H1 (cell line): ENCODE measurements at regions not wholly inside any gene's neighbourhood (a gene's known extent, or its start where the extent isn't known, plus 50 kb on each side); places are given as distances from the start of the nearest gene placed in this dataset.

ENCODE experiments used
- CTCF ChIA-PET: fragments of 300-600 bp; sonication (Branson Sonifier 250); formaldehyde crosslinking; loops from one replicate; lab custom pipeline; 2021; ENCODE audit not compliant: partially characterized antibody; lab: Charles Lee
- POLR2A ChIA-PET: fragments of 300-600 bp; sonication (Branson Sonifier 250); formaldehyde crosslinking; loops from one replicate; lab custom pipeline; 2021; ENCODE audit warnings: inconsistent platforms; ENCODE audit not compliant: partially characterized antibody; lab: Charles Lee
- DNase-seq, 2 experiments: peaks; one replicate each; pipeline versions ENCODE4 v3.0.0 to v3.0.0-alpha.2; 2010 to 2022; ENCODE audit warnings: low spot score in 2 of 2, low read depth in 1 of 2, mixed read lengths in 1 of 2
- FAIRE-seq: peaks from 2 replicates; lab custom pipeline; 2011; peaks lifted over from hg19 to GRCh38; lab: Jason Lieb, UNC
- H2AFZ ChIP-seq: 2 replicates; pipeline ENCODE4 v1.8.1; 2012; ENCODE audit warnings: low read length, inconsistent platforms
- H2AK5ac ChIP-seq: 2 replicates; pipeline ENCODE4 v1.6.1; 2013; ENCODE audit warnings: low read depth, low read length
- H2BK120ac ChIP-seq: replicated peaks from 2 replicates; pipeline ENCODE3; 2013; ENCODE audit warnings: low read depth, low read length, inconsistent platforms
- H2BK12ac ChIP-seq: 2 replicates; pipeline ENCODE4 v1.6.1; 2013; ENCODE audit warnings: low read depth, low read length
- H2BK15ac ChIP-seq: 2 replicates; pipeline ENCODE4 v1.6.1; 2013; ENCODE audit warnings: low read length
- H2BK20ac ChIP-seq: 2 replicates; pipeline ENCODE4 v1.6.1; 2013; ENCODE audit warnings: low read length
- H2BK5ac ChIP-seq: 2 replicates; pipeline ENCODE4 v1.6.1; 2013; ENCODE audit warnings: low read depth, low read length
- H3K14ac ChIP-seq: 2 replicates; pipeline ENCODE4 v1.6.1; 2013; ENCODE audit warnings: inconsistent platforms; ENCODE audit not compliant: insufficient read length
- H3K18ac ChIP-seq: 2 replicates; pipeline ENCODE4 v1.6.1; 2013; ENCODE audit warnings: low read length; ENCODE audit errors: extremely low read depth
- H3K23ac ChIP-seq: 2 replicates; pipeline ENCODE4 v1.6.1; 2013; ENCODE audit warnings: inconsistent platforms; ENCODE audit not compliant: insufficient read length
- H3K23me2 ChIP-seq: 2 replicates; pipeline ENCODE4 v1.6.1; 2013; ENCODE audit warnings: low read depth, low read length
- H3K27ac ChIP-seq: 2 replicates; pipeline ENCODE4 v1.6.1; 2011; ENCODE audit warnings: low read depth, low read length, inconsistent platforms
- H3K27me3 ChIP-seq, 4 experiments: replicated peaks in 1 of 4; 1 replicate in 1 of 4; 2 replicates in 3 of 4; pipeline versions ENCODE4 v1.6.1 to v1.8.1; 2011 to 2013; ENCODE audit warnings: low read length in 3 of 4, mild to moderate bottlenecking in 3 of 4, inconsistent platforms in 2 of 4, mixed read lengths in 2 of 4, moderate library complexity in 1 of 4; ENCODE audit not compliant: control insufficient read depth in 3 of 4, insufficient read depth in 3 of 4; ENCODE audit errors: extremely low read depth in 1 of 4
- H3K36me3 ChIP-seq, 4 experiments: 2 replicates each; pipeline versions ENCODE4 v1.6.1 to v1.8.1; 2011 to 2013; ENCODE audit warnings: mild to moderate bottlenecking in 4 of 4, low read length in 3 of 4, moderate library complexity in 2 of 4, control low read depth in 1 of 4, inconsistent platforms in 1 of 4; ENCODE audit not compliant: insufficient read depth in 4 of 4, control insufficient read depth in 2 of 4
- H3K4ac ChIP-seq: replicated peaks from 2 replicates; pipeline ENCODE3; 2013; ENCODE audit warnings: low read length, low read depth, mixed read lengths, inconsistent platforms; ENCODE audit not compliant: insufficient read length
- H3K4me1 ChIP-seq, 4 experiments: replicated peaks in 1 of 4; 1 replicate in 1 of 4; 2 replicates in 3 of 4; pipeline versions ENCODE4 v1.6.1 to v1.8.1; 2011 to 2013; ENCODE audit warnings: low read length in 3 of 4, inconsistent platforms in 2 of 4, mixed read lengths in 1 of 4; ENCODE audit not compliant: insufficient read depth in 4 of 4, control insufficient read depth in 3 of 4
- H3K4me2 ChIP-seq, 2 experiments: 2 replicates each; pipeline versions ENCODE4 v1.6.1 to v1.8.1; 2011 to 2013; ENCODE audit warnings: low read depth in 2 of 2, low read length in 2 of 2, control low read depth in 1 of 2, inconsistent platforms in 1 of 2, mild to moderate bottlenecking in 1 of 2; ENCODE audit not compliant: insufficient read depth in 1 of 2
- H3K4me3 ChIP-seq, 4 experiments: fragments of 200-600, 300-600 bp in 1 of 4; sonication (generic), shearing (Covaris generic), sonication (Bioruptor Twin) in 1 of 4; 2 replicates each; pipeline versions ENCODE4 v1.5.1 to v1.8.1; 2011 to 2016; ENCODE audit warnings: low read length in 4 of 4, low read depth in 3 of 4, control low read depth in 2 of 4, inconsistent platforms in 2 of 4, mild to moderate bottlenecking in 2 of 4, mixed read lengths in 1 of 4, moderate library complexity in 1 of 4; ENCODE audit not compliant: insufficient read depth in 2 of 4; ENCODE audit errors: extremely low read depth in 1 of 4
- H3K56ac ChIP-seq: replicated peaks from 2 replicates; pipeline ENCODE3; 2013; ENCODE audit warnings: low read depth, mild to moderate bottlenecking, mixed read lengths, low read length, inconsistent platforms; ENCODE audit not compliant: insufficient read length
- H3K79me1 ChIP-seq: 2 replicates; pipeline ENCODE4 v1.6.1; 2013; ENCODE audit warnings: low read depth, low read length, control low read depth
- H3K79me2 ChIP-seq, 2 experiments: 2 replicates each; pipeline versions ENCODE4 v1.6.1 to v1.8.1; 2012 to 2013; ENCODE audit warnings: low read length in 2 of 2, mild to moderate bottlenecking in 2 of 2, inconsistent platforms in 1 of 2; ENCODE audit not compliant: insufficient read depth in 2 of 2, control insufficient read depth in 1 of 2
- H3K9ac ChIP-seq, 4 experiments: replicated peaks in 1 of 4; 1 replicate in 1 of 4; 2 replicates in 3 of 4; pipeline versions ENCODE4 v1.6.1 to v1.8.1; 2011 to 2013; ENCODE audit warnings: low read depth in 3 of 4, low read length in 3 of 4, control low read depth in 2 of 4, mild to moderate bottlenecking in 2 of 4, moderate library complexity in 2 of 4, inconsistent platforms in 1 of 4; ENCODE audit errors: extremely low read depth in 1 of 4
- H3K9me3 ChIP-seq, 2 experiments: 2 replicates each; pipeline versions ENCODE4 v1.6.1 to v1.8.1; 2012 to 2013; ENCODE audit warnings: mild to moderate bottlenecking in 2 of 2, moderate library complexity in 2 of 2, control low read depth in 1 of 2, inconsistent platforms in 1 of 2, low read depth in 1 of 2, low read length in 1 of 2, mixed read lengths in 1 of 2; ENCODE audit not compliant: insufficient read depth in 2 of 2
- H4K20me1 ChIP-seq, 2 experiments: replicated peaks in 1 of 2; 2 replicates each; pipeline versions ENCODE3 to v1.8.1; 2011 to 2013; ENCODE audit warnings: inconsistent platforms in 2 of 2, low read length in 2 of 2, mild to moderate bottlenecking in 1 of 2; ENCODE audit not compliant: insufficient read depth in 2 of 2, control insufficient read depth in 1 of 2
- H4K5ac ChIP-seq: 2 replicates; pipeline ENCODE4 v1.6.1; 2013; ENCODE audit warnings: low read length, low read depth, mixed read lengths, inconsistent platforms; ENCODE audit not compliant: insufficient read length
- H4K8ac ChIP-seq: 2 replicates; pipeline ENCODE4 v1.8.0; 2013; ENCODE audit warnings: mild to moderate bottlenecking, moderate library complexity, low read length, inconsistent platforms; ENCODE audit not compliant: insufficient read depth; ENCODE audit errors: extremely low read depth
- H4K91ac ChIP-seq: replicated peaks from 2 replicates; pipeline ENCODE3; 2013; ENCODE audit warnings: low read length, mixed read lengths, inconsistent platforms; ENCODE audit not compliant: insufficient read length
- BRCA1 ChIP-seq: IDR thresholded peaks from 2 replicates; pipeline ENCODE4 v1.6.1; 2012; ENCODE audit warnings: low read depth, low read length, improper control_type of control experiment
- CBX8 ChIP-seq: fragments of 300-800, 300-1000 bp; sonication (generic); IDR thresholded peaks from 2 replicates; pipeline ENCODE4 v1.7.1; 2016; ENCODE audit warnings: low read depth, low read length, borderline replicate concordance
- CHD1 ChIP-seq: IDR thresholded peaks from 2 replicates; pipeline ENCODE4 v1.6.1; 2012; ENCODE audit warnings: low read depth, low read length, improper control_type of control experiment
- CREB1 ChIP-seq: IDR thresholded peaks from 2 replicates; pipeline ENCODE4 v1.6.1; 2012; ENCODE audit warnings: inconsistent platforms
- EGR1 ChIP-seq: IDR thresholded peaks from 2 replicates; pipeline ENCODE4 v1.6.1; 2011; ENCODE audit warnings: low read depth, low read length, borderline replicate concordance
- GTF2F1 ChIP-seq: IDR thresholded peaks from 2 replicates; pipeline ENCODE4 v1.6.1; 2012; ENCODE audit warnings: low read depth, low read length, improper control_type of control experiment, borderline replicate concordance
- KDM4A ChIP-seq: IDR thresholded peaks from one replicate; pipeline ENCODE4 v1.7.1; 2012; ENCODE audit warnings: low read depth, mild to moderate bottlenecking, moderate library complexity, low read length, inconsistent platforms; ENCODE audit not compliant: severe bottlenecking
- KDM5A ChIP-seq: fragments of 200-600 bp; IDR thresholded peaks from 2 replicates; pipeline ENCODE4 v1.7.1; 2012; ENCODE audit warnings: mild to moderate bottlenecking, low read length, inconsistent platforms, mixed read lengths
- NANOG ChIP-seq: IDR thresholded peaks from 2 replicates; pipeline ENCODE4 v1.6.1; 2011; ENCODE audit warnings: low read length, low read depth, mild to moderate bottlenecking, inconsistent platforms; ENCODE audit not compliant: insufficient read depth, poor library complexity, severe bottlenecking
- PHF8 ChIP-seq: fragments of 200-600 bp; sonication (generic); conservative IDR thresholded peaks from 2 replicates; pipeline ENCODE4 v1.7.1; 2012; ENCODE audit warnings: low read depth, mild to moderate bottlenecking, inconsistent platforms, low read length, moderate library complexity
- RAD21 ChIP-seq, 2 experiments: IDR thresholded peaks in 1 of 2; conservative IDR thresholded peaks in 1 of 2; 2 replicates each; pipeline ENCODE4 v1.6.1; 2011; ENCODE audit warnings: low read depth in 2 of 2, low read length in 2 of 2, improper control_type of control experiment in 1 of 2, inconsistent platforms in 1 of 2, mild to moderate bottlenecking in 1 of 2, moderate library complexity in 1 of 2
- SAP30 ChIP-seq: fragments of 300-600 bp; sonication (generic); IDR thresholded peaks from 2 replicates; pipeline ENCODE4 v1.7.1; 2012; ENCODE audit warnings: low read length, moderate library complexity, mild to moderate bottlenecking, inconsistent platforms; ENCODE audit not compliant: insufficient read depth, insufficient replicate concordance
- SIN3A ChIP-seq, 2 experiments: IDR thresholded peaks in 1 of 2; conservative IDR thresholded peaks in 1 of 2; 2 replicates each; pipeline ENCODE4 v1.6.1; 2011 to 2012; ENCODE audit warnings: low read length in 2 of 2, improper control_type of control experiment in 1 of 2, low read depth in 1 of 2, mild to moderate bottlenecking in 1 of 2
- TBP ChIP-seq: IDR thresholded peaks from 2 replicates; pipeline ENCODE4 v1.6.1; 2011; ENCODE audit warnings: low read depth, low read length, improper control_type of control experiment
- YY1 ChIP-seq: IDR thresholded peaks from 2 replicates; pipeline ENCODE4 v1.6.1; 2011; ENCODE audit warnings: low read depth, mild to moderate bottlenecking, low read length
- WGBS, 2 experiments: shearing (Covaris generic) in 1 of 2; methylation state at CpG; one replicate each; pipeline versions ENCODE4 v1.1.6 to v1.1.7; 2013 to 2015; ENCODE audit warnings: low lambda C conversion rate in 2 of 2, mixed read lengths in 2 of 2, inconsistent platforms in 1 of 2, low coverage in 1 of 2, missing lambda C conversion rate in 1 of 2; ENCODE audit not compliant: insufficient replicate concordance in 2 of 2, insufficient coverage in 1 of 2, insufficient read length in 1 of 2; ENCODE audit errors: extremely low coverage in 1 of 2, missing lambda C conversion rate in 1 of 2; 5-methylcytosine and 5-hydroxymethylcytosine counted together

- no peaks in the 10 kb centered on the region for H4K20me1 ChIP-seq
- TF ChIP-seq EGR1 = no peak
- no peak for TF ChIP-seq CHD1
- no peak for TF ChIP-seq BRCA1
- TF ChIP-seq CREB1 = no peak
- no peak for TF ChIP-seq RAD21 (IDR thresholded peaks at IDR 0.05 in 1 of 2, conservative IDR thresholded peaks at IDR 0.05 in 1 of 2; ENCODE audit: low read depth in 2 of 2, low read length in 2 of 2)
- TF ChIP-seq NANOG = no peak
- no peak for TF ChIP-seq CBX8
- no peak for TF ChIP-seq KDM5A
- no peak for TF ChIP-seq TBP
- TF ChIP-seq GTF2F1 = no peak
- TF ChIP-seq PHF8 = no peak
- no peak for TF ChIP-seq SAP30
- TF ChIP-seq KDM4A = no peak
- TF ChIP-seq SIN3A (conservative IDR thresholded peaks at IDR 0.05 in 1 of 2, IDR thresholded peaks at IDR 0.05 in 1 of 2; ENCODE audit: low read depth in 1 of 2, low read length in 2 of 2) = no peak
- TF ChIP-seq YY1 = no peak
- TF ChIP-seq, all 59 proteins: peak for 0
- Histone ChIP-seq H3K79me1 (no peaks in the 10 kb centered on the region), H3K4me3 (no peak overlapping the region), H3K14ac (no peak overlapping the region), H3K23ac (no peak overlapping the region), H3K27ac (no peak overlapping the region), H3K79me2 (no peaks in the 10 kb centered on the region), H2BK5ac (no peak overlapping the region), H3K36me3 (no peaks in the 10 kb centered on the region), H4K8ac (no peak overlapping the region), H3K9me3 (no peaks in the 10 kb centered on the region), H3K9ac (no peak overlapping the region), H2AFZ (no peak overlapping the region), H3K4ac (no peak overlapping the region), H2BK120ac (no peak overlapping the region), H3K56ac (no peak overlapping the region), H3K27me3 (no peaks in the 10 kb centered on the region), H2AK5ac (no peak overlapping the region), H2BK15ac (no peak overlapping the region), H3K18ac (no peak overlapping the region), H3K4me2 (no peak overlapping the region), H4K5ac (no peak overlapping the region), H2BK12ac (no peak overlapping the region), H3K23me2 (no peaks in the 10 kb centered on the region), H3K4me1 (no peaks in the 10 kb centered on the region), H2BK20ac (no peak overlapping the region), H4K91ac (no peak overlapping the region)
- 94% methylated on average over 1 of the region's 1 CpG; no CpG with 5 or more reads in 1 of the 2 experiments for WGBS, 2 experiments
- FAIRE-seq = no peak
- POLR2A ChIA-PET = no interaction called here
- DNase-seq = no peak
- CTCF ChIA-PET = interaction anchor here (0.6 kb wide), 1 partner anchor 36 kb away, joined by 3 read pairs; no protein-coding TSS in a partner anchor
These were observed 318.2 kb upstream of the TMCO5A start for GRCh38 chr15:37616215-37616614.
